HEK293 (cell line): ENCODE measurements at regions not wholly inside any gene's neighbourhood (a gene's known extent, or its start where the extent isn't known, plus 50 kb on each side); places are given as distances from the start of the nearest gene placed in this dataset.

ENCODE experiments used
- CTCF ChIA-PET: fragments of 350-600 bp; formaldehyde crosslinking; extraction: SDS; loops from one replicate; lab custom pipeline; 2021; ENCODE audit warnings: antibody characterized with exemption; lab: Yijun Ruan, JAX
- POLR2A ChIA-PET: fragments of 300-600 bp; formaldehyde crosslinking; extraction: SDS; loops from one replicate; lab custom pipeline; 2020; ENCODE audit warnings: antibody characterized with exemption, inconsistent platforms; lab: Yijun Ruan, JAX
- H3K27ac ChIP-seq: fragments of 200-500 bp; sonication (Bioruptor generic); 2 replicates; pipeline ENCODE4 v1.5.1; 2014; ENCODE audit warnings: low read depth, low read length, control low read depth, inconsistent platforms; ENCODE audit errors: extremely low read depth
- H3K36me3 ChIP-seq, 2 experiments: fragments of 200-500 bp in 1 of 2; sonication (Bioruptor generic) in 1 of 2; 1 replicate in 1 of 2; 2 replicates in 1 of 2; pipeline ENCODE4 v1.5.1; 2014 to 2017; ENCODE audit warnings: inconsistent platforms in 2 of 2, low read length in 2 of 2; ENCODE audit not compliant: control insufficient read depth in 2 of 2, insufficient read depth in 1 of 2
- H3K4me1 ChIP-seq: fragments of 200-500 bp; sonication (Bioruptor generic); 2 replicates; pipeline ENCODE4 v1.5.1; 2014; ENCODE audit warnings: mild to moderate bottlenecking, low read length, inconsistent platforms; ENCODE audit not compliant: control insufficient read depth, insufficient read depth
- H3K4me3 ChIP-seq: 2 replicates; pipeline ENCODE4 v1.5.1; 2011; ENCODE audit warnings: low read depth, mild to moderate bottlenecking, control low read depth, low read length, moderate library complexity
- H3K9me3 ChIP-seq: fragments of 200-500 bp; sonication (Bioruptor generic); 2 replicates; pipeline ENCODE4 v1.5.1; 2014; ENCODE audit warnings: low read depth, low read length, inconsistent platforms; ENCODE audit not compliant: control insufficient read depth, insufficient read depth
- EGR2 ChIP-seq: fragments of 450-650 bp; formaldehyde crosslinking; IDR thresholded peaks from 2 replicates; pipeline ENCODE4 v1.5.1; 2016; ENCODE audit warnings: low read depth, missing biosample characterization, missing genetic modification characterization
- HOXD13 ChIP-seq: sonication (generic); formaldehyde crosslinking; IDR thresholded peaks from 2 replicates; pipeline ENCODE4 v1.8.0; 2022; ENCODE audit warnings: missing genetic modification reagents, borderline replicate concordance
- SCRT2 ChIP-seq: fragments of 450-650 bp; formaldehyde crosslinking; IDR thresholded peaks from 2 replicates; pipeline ENCODE4 v1.5.1; 2016; ENCODE audit warnings: missing biosample characterization, missing genetic modification characterization
- ZBTB10 ChIP-seq: fragments of 450-650 bp; formaldehyde crosslinking; IDR thresholded peaks from 2 replicates; pipeline ENCODE4 v1.5.1; 2016; ENCODE audit warnings: missing biosample characterization, missing genetic modification characterization
- ZFP69B ChIP-seq: fragments of 450-650 bp; formaldehyde crosslinking; IDR thresholded peaks from 2 replicates; pipeline ENCODE4 v1.5.1; 2016; ENCODE audit warnings: missing biosample characterization, missing genetic modification characterization
- ZNF239 ChIP-seq: fragments of 450-650 bp; formaldehyde crosslinking; IDR thresholded peaks from 2 replicates; pipeline ENCODE4 v1.5.1; 2016; ENCODE audit warnings: missing biosample characterization, missing genetic modification characterization
- ZNF311 ChIP-seq: fragments of 450-650 bp; formaldehyde crosslinking; IDR thresholded peaks from 2 replicates; pipeline ENCODE4 v1.5.1; 2017; ENCODE audit warnings: missing biosample characterization, missing genetic modification characterization, borderline replicate concordance
- ZNF366 ChIP-seq: fragments of 450-650 bp; formaldehyde crosslinking; conservative IDR thresholded peaks from 2 replicates; pipeline ENCODE4 v1.5.1; 2016; ENCODE audit warnings: missing biosample characterization, missing genetic modification characterization
- ZNF37A ChIP-seq: fragments of 450-650 bp; IDR thresholded peaks from 2 replicates; pipeline ENCODE4 v1.5.1; 2018; ENCODE audit warnings: missing biosample characterization, missing genetic modification characterization
- ZNF510 ChIP-seq: fragments of 450-650 bp; formaldehyde crosslinking; IDR thresholded peaks from 2 replicates; pipeline ENCODE4 v1.5.1; 2018; ENCODE audit warnings: mild to moderate bottlenecking, missing genetic modification characterization, missing biosample characterization; ENCODE audit not compliant: insufficient replicate concordance
- ZNF514 ChIP-seq: fragments of 450-650 bp; formaldehyde crosslinking; IDR thresholded peaks from 2 replicates; pipeline ENCODE4 v1.5.1; 2016; ENCODE audit warnings: missing biosample characterization, missing genetic modification characterization
- ZNF585B ChIP-seq: fragments of 450-650 bp; formaldehyde crosslinking; IDR thresholded peaks from 2 replicates; pipeline ENCODE4 v1.5.1; 2016; ENCODE audit warnings: missing biosample characterization, missing genetic modification characterization
- ZNF621 ChIP-seq: fragments of 450-650 bp; formaldehyde crosslinking; IDR thresholded peaks from 2 replicates; pipeline ENCODE4 v1.5.1; 2017; ENCODE audit warnings: missing biosample characterization, missing genetic modification characterization
- ZNF654 ChIP-seq: fragments of 450-650 bp; formaldehyde crosslinking; IDR thresholded peaks from 2 replicates; pipeline ENCODE4 v1.5.1; 2016; ENCODE audit warnings: low read depth, missing biosample characterization, missing genetic modification characterization
- ZNF704 ChIP-seq: fragments of 450-650 bp; formaldehyde crosslinking; IDR thresholded peaks from 2 replicates; pipeline ENCODE4 v1.5.1; 2016; ENCODE audit warnings: missing biosample characterization, missing genetic modification characterization
- ZNF792 ChIP-seq: fragments of 450-650 bp; formaldehyde crosslinking; IDR thresholded peaks from 2 replicates; pipeline ENCODE4 v1.5.1; 2016; ENCODE audit warnings: missing biosample characterization, missing genetic modification characterization
- ZNF843 ChIP-seq: fragments of 450-650 bp; formaldehyde crosslinking; IDR thresholded peaks from 2 replicates; pipeline ENCODE4 v1.5.1; 2016; ENCODE audit warnings: missing biosample characterization, missing genetic modification characterization
- TF ChIP-seq, protein P1 (sequence below): fragments of 450-650 bp; formaldehyde crosslinking; IDR thresholded peaks from 2 replicates; pipeline ENCODE4 v1.5.1; 2016; ENCODE audit warnings: missing biosample characterization, missing genetic modification characterization, low read depth
- TF ChIP-seq, protein P2 (sequence below): fragments of 450-650 bp; formaldehyde crosslinking; IDR thresholded peaks from 2 replicates; pipeline ENCODE4 v1.5.1; 2016; ENCODE audit warnings: missing biosample characterization, missing genetic modification characterization
- TF ChIP-seq, protein P3 (sequence below): fragments of 450-650 bp; formaldehyde crosslinking; IDR thresholded peaks from 2 replicates; pipeline ENCODE4 v1.5.1; 2016; ENCODE audit warnings: missing biosample characterization, missing genetic modification characterization, borderline replicate concordance

- Histone ChIP-seq H3K9me3 (no peaks in the 10 kb centered on the region), H3K36me3 (no peaks in the 10 kb centered on the region), H3K27ac (no peak overlapping the region), H3K4me1 (no peaks in the 10 kb centered on the region), H3K4me3 (no peak overlapping the region)
- POLR2A ChIA-PET = no interaction called here
- no peak for TF ChIP-seq HOXD13 (CRISPR knock-in tag)
- CTCF ChIA-PET = no interaction called here
Observed at GRCh38 chr6:87875781-87876180, 171.9 kb upstream of the SPACA1 start.

GRCh38 chr6:87873556-87873955, 171.5 kb upstream of the AKIRIN2 start:
- Histone ChIP-seq H3K27ac (no peak overlapping the region), H3K9me3 (no peaks in the 10 kb centered on the region), H3K36me3 (no peaks in the 10 kb centered on the region), H3K4me3 (no peak overlapping the region), H3K4me1 (no peaks in the 10 kb centered on the region)
- ChIA-PET POLR2A (no interaction called here), CTCF (no interaction called here)
- TF ChIP-seq ZNF239 (tag by site-specific recombination) (no peak), ZNF514 (tag by site-specific recombination) (no peak), ZNF585B (no peak), ZNF37A (tag by site-specific recombination) (no peak), ZNF311 (tag by site-specific recombination) (no peak), EGR2 (tag by site-specific recombination) (no peak)

DNA sequence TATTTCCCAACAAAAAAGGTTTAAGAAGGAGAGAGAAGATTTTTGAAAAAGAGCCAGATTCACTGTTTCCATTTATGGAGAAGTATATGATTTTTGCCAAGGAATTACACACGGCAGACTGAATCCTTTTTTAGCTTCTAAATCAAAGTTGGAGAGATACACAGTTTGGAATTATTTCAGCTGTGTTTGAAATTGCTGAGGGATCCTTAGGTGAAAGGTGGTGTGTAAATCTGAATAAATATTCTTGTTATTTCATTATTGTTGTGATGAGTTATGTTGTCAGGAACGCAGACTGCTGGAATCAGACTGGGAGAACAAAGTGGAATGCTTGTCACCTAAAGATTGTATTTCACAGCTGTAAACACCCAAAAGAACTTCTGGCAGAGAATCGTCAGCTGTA, 168.5 kb upstream of the AKIRIN2 start:
- Histone ChIP-seq H3K4me1 (no peaks in the 10 kb centered on the region), H3K27ac (no peak overlapping the region), H3K9me3 (no peaks in the 10 kb centered on the region), H3K4me3 (no peak overlapping the region), H3K36me3 (no peaks in the 10 kb centered on the region)
- ChIA-PET POLR2A (no interaction called here), CTCF (no interaction called here)
- TF ChIP-seq ZNF792 = no peak
- TF ChIP-seq ZNF843 (tag by site-specific recombination) = no peak
- no peak for TF ChIP-seq ZBTB10 (tag by site-specific recombination)
- TF ChIP-seq ZNF510 (tag by site-specific recombination) = no peak
- TF ChIP-seq, protein P1, sequence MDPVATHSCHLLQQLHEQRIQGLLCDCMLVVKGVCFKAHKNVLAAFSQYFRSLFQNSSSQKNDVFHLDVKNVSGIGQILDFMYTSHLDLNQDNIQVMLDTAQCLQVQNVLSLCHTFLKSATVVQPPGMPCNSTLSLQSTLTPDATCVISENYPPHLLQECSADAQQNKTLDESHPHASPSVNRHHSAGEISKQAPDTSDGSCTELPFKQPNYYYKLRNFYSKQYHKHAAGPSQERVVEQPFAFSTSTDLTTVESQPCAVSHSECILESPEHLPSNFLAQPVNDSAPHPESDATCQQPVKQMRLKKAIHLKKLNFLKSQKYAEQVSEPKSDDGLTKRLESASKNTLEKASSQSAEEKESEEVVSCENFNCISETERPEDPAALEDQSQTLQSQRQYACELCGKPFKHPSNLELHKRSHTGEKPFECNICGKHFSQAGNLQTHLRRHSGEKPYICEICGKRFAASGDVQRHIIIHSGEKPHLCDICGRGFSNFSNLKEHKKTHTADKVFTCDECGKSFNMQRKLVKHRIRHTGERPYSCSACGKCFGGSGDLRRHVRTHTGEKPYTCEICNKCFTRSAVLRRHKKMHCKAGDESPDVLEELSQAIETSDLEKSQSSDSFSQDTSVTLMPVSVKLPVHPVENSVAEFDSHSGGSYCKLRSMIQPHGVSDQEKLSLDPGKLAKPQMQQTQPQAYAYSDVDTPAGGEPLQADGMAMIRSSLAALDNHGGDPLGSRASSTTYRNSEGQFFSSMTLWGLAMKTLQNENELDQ (tag by site-specific recombination) = no peak
- no peak for TF ChIP-seq ZNF621 (tag by site-specific recombination)
- TF ChIP-seq ZFP69B = no peak
- TF ChIP-seq, protein P2, sequence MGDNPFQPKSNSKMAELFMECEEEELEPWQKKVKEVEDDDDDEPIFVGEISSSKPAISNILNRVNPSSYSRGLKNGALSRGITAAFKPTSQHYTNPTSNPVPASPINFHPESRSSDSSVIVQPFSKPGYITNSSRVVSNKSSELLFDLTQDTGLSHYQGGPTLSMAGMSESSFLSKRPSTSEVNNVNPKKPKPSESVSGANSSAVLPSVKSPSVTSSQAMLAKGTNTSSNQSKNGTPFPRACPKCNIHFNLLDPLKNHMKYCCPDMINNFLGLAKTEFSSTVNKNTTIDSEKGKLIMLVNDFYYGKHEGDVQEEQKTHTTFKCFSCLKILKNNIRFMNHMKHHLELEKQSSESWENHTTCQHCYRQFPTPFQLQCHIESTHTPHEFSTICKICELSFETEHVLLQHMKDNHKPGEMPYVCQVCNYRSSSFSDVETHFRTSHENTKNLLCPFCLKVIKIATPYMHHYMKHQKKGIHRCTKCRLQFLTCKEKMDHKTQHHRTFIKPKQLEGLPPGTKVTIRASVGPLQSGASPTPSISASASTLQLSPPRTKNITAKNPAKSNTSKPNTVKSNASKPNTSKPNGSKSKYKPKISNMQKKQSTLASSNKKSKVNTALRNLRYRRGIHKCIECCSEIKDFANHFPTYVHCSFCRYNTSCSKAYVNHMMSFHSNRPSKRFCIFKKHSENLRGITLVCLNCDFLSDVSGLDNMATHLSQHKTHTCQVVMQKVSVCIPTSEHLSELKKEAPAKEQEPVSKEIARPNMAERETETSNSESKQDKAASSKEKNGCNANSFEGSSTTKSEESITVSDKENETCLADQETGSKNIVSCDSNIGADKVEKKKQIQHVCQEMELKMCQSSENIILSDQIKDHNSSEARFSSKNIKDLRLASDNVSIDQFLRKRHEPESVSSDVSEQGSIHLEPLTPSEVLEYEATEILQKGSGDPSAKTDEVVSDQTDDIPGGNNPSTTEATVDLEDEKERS (tag by site-specific recombination) = no peak
- TF ChIP-seq ZNF654 (tag by site-specific recombination) = no peak
- TF ChIP-seq ZNF704 = no peak
- TF ChIP-seq, protein P3, sequence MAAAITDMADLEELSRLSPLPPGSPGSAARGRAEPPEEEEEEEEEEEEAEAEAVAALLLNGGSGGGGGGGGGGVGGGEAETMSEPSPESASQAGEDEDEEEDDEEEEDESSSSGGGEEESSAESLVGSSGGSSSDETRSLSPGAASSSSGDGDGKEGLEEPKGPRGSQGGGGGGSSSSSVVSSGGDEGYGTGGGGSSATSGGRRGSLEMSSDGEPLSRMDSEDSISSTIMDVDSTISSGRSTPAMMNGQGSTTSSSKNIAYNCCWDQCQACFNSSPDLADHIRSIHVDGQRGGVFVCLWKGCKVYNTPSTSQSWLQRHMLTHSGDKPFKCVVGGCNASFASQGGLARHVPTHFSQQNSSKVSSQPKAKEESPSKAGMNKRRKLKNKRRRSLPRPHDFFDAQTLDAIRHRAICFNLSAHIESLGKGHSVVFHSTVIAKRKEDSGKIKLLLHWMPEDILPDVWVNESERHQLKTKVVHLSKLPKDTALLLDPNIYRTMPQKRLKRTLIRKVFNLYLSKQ (tag by site-specific recombination) = no peak
- no peak for TF ChIP-seq ZNF366 (tag by site-specific recombination)
- no peak for TF ChIP-seq SCRT2 (tag by site-specific recombination)
